GM18519 (cell line): ENCODE measurements at regions not wholly inside any gene's neighbourhood (a gene's known extent, or its start where the extent isn't known, plus 50 kb on each side); places are given as distances from the start of the nearest gene placed in this dataset.

Source experiments
- ATAC-seq: cut with Tn5 transposase; IDR thresholded peaks from one replicate; pipeline ENCODE4 v1.9.1; 2021; ENCODE audit warnings: mild to moderate bottlenecking, moderate library complexity; ENCODE audit not compliant: unreplicated experiment, low FRiP score

GRCh38 chr1:57844382-57844980 is 420.6 kb upstream of the DAB1 start:
- ATAC-seq: no peak

GRCh38 chr1:57843760-57844159 is 419.9 kb upstream of the DAB1 start:
- ATAC-seq: no peak

- ATAC-seq: no peak
Measured at GRCh38 chr1:57839526-57839925, 415.7 kb upstream of the DAB1 start.

GRCh38 chr1:57839067-57839466 is 415.2 kb upstream of the DAB1 start:
- ATAC-seq: no peak

- no peak for ATAC-seq
Measured at GRCh38 chr1:57835620-57836019, 411.8 kb upstream of the DAB1 start.

- ATAC-seq: no peak
Measured at GRCh38 chr1:57833296-57833695, 409.4 kb upstream of the DAB1 start.

GRCh38 chr1:57832612-57833011 is 408.8 kb upstream of the DAB1 start:
- no peak for ATAC-seq

GRCh38 chr1:57831624-57832023 is 407.8 kb upstream of the DAB1 start:
- no peak for ATAC-seq

GRCh38 chr1:57826535-57826934 is 402.7 kb upstream of the DAB1 start:
- ATAC-seq: no peak

GRCh38 chr1:57824535-57824934 is 400.7 kb upstream of the DAB1 start:
- ATAC-seq: no peak

GRCh38 chr1:57820356-57821095 is 396.7 kb upstream of the DAB1 start:
- no peak for ATAC-seq

GRCh38 chr1:57819893-57820292 is 396.0 kb upstream of the DAB1 start:
- ATAC-seq: no peak

GRCh38 chr1:57803586-57803985 is 379.7 kb upstream of the DAB1 start:
- ATAC-seq: no peak

- no peak for ATAC-seq
Measured at GRCh38 chr1:57800376-57800775, 376.5 kb upstream of the DAB1 start.

GRCh38 chr1:57799490-57800115 is 375.7 kb upstream of the DAB1 start:
- no peak for ATAC-seq

GRCh38 chr1:57798543-57798942 is 374.7 kb upstream of the DAB1 start:
- ATAC-seq: no peak

GRCh38 chr1:57797084-57797483 is 373.2 kb upstream of the DAB1 start:
- no peak for ATAC-seq

GRCh38 chr1:57796616-57797015 is 372.8 kb upstream of the DAB1 start:
- ATAC-seq: no peak

- no peak for ATAC-seq
Measured at GRCh38 chr1:57795886-57796285, 372.0 kb upstream of the DAB1 start.

GRCh38 chr1:57794078-57794477 is 370.2 kb upstream of the DAB1 start:
- ATAC-seq: no peak

GRCh38 chr1:57791497-57791896 is 367.6 kb upstream of the DAB1 start:
- ATAC-seq: no peak

GRCh38 chr1:57789936-57790335 is 366.1 kb upstream of the DAB1 start:
- no peak for ATAC-seq
